COR-L47 (cell line): ENCODE measurements at regions not wholly inside any gene's neighbourhood (a gene's known extent, or its start where the extent isn't known, plus 50 kb on each side); places are given as distances from the start of the nearest gene placed in this dataset.
A peak's percentile ranks its signal among the peaks of the same experiment; 100 is the strongest.
"Not testable (repeated sequence)": the region's sequence is repeated elsewhere in the genome, so short reads cannot be mapped to it uniquely, and the experiment has no call there.

Experiments
- DNase-seq: peaks from one replicate; lab custom pipeline; 2025; lab: John Stamatoyannopoulos, UW

GRCh38 chr1:95297906-95298305 lies 63.9 kb downstream of the RWDD3 start:
- DNase-seq: not testable (repeated sequence)

- no peak for DNase-seq
These were observed 67.1 kb downstream of the RWDD3 start for GRCh38 chr1:95301091-95301490.

GRCh38 chr1:95301614-95302013 lies 67.6 kb downstream of the RWDD3 start:
- no peak for DNase-seq

- DNase-seq: no peak
These were observed 70.8 kb downstream of the RWDD3 start for GRCh38 chr1:95304803-95305202.

GRCh38 chr1:95308276-95309030 lies 74.4 kb downstream of the RWDD3 start:
- DNase-seq: no peak

GRCh38 chr1:95309031-95309471 lies 75.0 kb downstream of the RWDD3 start:
- DNase-seq: peak; percentile 73

- no peak for DNase-seq
These were observed 77.0 kb downstream of the RWDD3 start for GRCh38 chr1:95311014-95311413.

- no peak for DNase-seq
These were observed 77.8 kb downstream of the RWDD3 start for GRCh38 chr1:95311762-95312161.

GRCh38 chr1:95312181-95312580 lies 78.2 kb downstream of the RWDD3 start:
- no peak for DNase-seq

GRCh38 chr1:95313527-95313926 lies 79.5 kb downstream of the RWDD3 start:
- no peak for DNase-seq

GRCh38 chr1:95321531-95321930 lies 87.5 kb downstream of the RWDD3 start:
- DNase-seq: no peak

- DNase-seq: no peak
These were observed 89.1 kb downstream of the RWDD3 start for GRCh38 chr1:95323123-95323522.

- DNase-seq: no peak
These were observed 91.3 kb downstream of the RWDD3 start for GRCh38 chr1:95325349-95325748.

- no peak for DNase-seq
These were observed 92.0 kb downstream of the RWDD3 start for GRCh38 chr1:95326023-95326422.

GRCh38 chr1:95332754-95333153 lies 98.7 kb downstream of the RWDD3 start:
- no peak for DNase-seq

- DNase-seq: no peak
These were observed 105.4 kb downstream of the RWDD3 start for GRCh38 chr1:95339377-95339776.

- DNase-seq: no peak
These were observed 106.1 kb downstream of the RWDD3 start for GRCh38 chr1:95340061-95340460.

- DNase-seq: peak; percentile 64
These were observed 118.8 kb downstream of the RWDD3 start for GRCh38 chr1:95352767-95353166.

- peak; percentile 56 for DNase-seq
These were observed 119.2 kb downstream of the RWDD3 start for GRCh38 chr1:95353194-95353593.

GRCh38 chr1:95364546-95364945 lies 130.5 kb downstream of the RWDD3 start:
- DNase-seq: no peak

GRCh38 chr1:95366498-95366897 lies 132.5 kb downstream of the RWDD3 start:
- DNase-seq: no peak

GRCh38 chr1:95368178-95368577 lies 134.2 kb downstream of the RWDD3 start:
- no peak for DNase-seq

GRCh38 chr1:95369985-95370690 lies 136.1 kb downstream of the RWDD3 start:
- no peak for DNase-seq
